Choroid plexus epithelial cell (primary cell): ENCODE measurements at regions not wholly inside any gene's neighbourhood (a gene's known extent, or its start where the extent isn't known, plus 50 kb on each side); places are given as distances from the start of the nearest gene placed in this dataset.
"Not testable (repeated sequence)": the region's sequence is repeated elsewhere in the genome, so short reads cannot be mapped to it uniquely, and the experiment has no call there.

Source experiments
- DNase-seq: peaks from one replicate; pipeline ENCODE4 v3.0.0-alpha.2; 2010; ENCODE audit warnings: low read depth
- H3K4me3 ChIP-seq: 2 replicates; pipeline ENCODE4 v1.5.1; 2011; ENCODE audit warnings: low read depth, mild to moderate bottlenecking, control low read depth, low read length, moderate library complexity
- TF ChIP-seq, protein P1 (sequence below): conservative IDR thresholded peaks from 2 replicates; pipeline ENCODE4 v1.5.1; 2011; ENCODE audit warnings: low read depth, mild to moderate bottlenecking, control low read depth, inconsistent platforms, low read length, moderate library complexity

DNA sequence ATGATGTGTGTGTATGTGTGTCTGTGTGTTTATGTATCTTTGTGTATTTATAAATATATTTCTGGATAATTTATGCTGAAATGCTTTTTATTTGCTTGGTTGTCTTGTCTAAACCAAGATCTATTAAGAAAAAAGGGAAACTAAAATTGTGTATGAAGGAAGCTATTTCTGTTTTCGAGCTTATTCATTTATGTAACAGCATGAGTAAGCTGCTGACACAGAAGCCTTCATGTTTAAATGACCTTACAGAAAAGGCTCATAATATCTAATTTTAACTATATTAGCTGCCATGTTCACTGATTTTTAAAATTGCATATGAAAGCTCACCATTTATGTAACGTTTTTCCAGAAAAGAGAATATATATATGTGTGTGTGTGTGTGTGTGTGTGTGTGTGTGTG is 392.8 kb downstream of the PTH2R start:
- no peak for DNase-seq
- H3K4me3 ChIP-seq = no peak overlapping the region
- TF ChIP-seq, protein P1, sequence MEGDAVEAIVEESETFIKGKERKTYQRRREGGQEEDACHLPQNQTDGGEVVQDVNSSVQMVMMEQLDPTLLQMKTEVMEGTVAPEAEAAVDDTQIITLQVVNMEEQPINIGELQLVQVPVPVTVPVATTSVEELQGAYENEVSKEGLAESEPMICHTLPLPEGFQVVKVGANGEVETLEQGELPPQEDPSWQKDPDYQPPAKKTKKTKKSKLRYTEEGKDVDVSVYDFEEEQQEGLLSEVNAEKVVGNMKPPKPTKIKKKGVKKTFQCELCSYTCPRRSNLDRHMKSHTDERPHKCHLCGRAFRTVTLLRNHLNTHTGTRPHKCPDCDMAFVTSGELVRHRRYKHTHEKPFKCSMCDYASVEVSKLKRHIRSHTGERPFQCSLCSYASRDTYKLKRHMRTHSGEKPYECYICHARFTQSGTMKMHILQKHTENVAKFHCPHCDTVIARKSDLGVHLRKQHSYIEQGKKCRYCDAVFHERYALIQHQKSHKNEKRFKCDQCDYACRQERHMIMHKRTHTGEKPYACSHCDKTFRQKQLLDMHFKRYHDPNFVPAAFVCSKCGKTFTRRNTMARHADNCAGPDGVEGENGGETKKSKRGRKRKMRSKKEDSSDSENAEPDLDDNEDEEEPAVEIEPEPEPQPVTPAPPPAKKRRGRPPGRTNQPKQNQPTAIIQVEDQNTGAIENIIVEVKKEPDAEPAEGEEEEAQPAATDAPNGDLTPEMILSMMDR = no peak

DNA sequence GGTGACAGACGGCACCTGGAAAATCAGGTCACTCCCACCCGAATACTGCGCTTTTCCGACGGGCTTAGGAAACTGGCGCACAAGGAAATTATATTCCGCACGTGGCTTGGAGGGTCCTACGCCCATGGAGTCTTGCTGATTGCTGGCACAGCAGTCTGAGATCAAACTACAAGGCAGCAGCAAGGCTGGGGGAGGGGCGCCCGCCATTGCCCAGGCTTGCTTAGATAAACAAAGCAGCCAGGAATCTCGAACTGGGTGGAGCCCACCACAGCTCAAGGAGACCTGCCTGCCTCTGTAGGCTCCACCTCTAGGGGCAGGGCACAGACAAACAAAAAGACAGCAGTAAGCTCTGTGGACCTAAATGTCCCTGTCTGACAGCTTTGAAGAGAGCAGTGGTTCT is 394.3 kb downstream of the PTH2R start:
- DNase-seq = not testable (repeated sequence)

DNA sequence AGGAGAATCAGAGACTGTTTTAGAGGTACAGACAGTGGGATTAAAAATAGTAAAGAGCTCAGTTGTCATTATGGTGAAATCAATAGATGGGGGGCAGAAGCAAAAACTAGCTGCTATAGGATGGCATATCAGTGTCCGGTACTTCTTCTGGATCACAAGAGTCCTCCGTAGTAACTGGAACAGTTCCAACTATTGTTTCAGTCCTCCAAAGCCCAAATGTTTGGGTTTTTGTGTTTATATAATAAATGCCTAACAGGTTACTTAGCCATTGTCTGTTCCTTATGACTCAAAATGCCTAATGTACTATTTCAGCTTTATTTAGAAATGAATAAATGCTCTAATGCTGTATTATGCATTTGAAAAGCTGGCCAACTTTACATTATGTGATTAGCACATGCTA is 401.2 kb downstream of the PTH2R start:
- TF ChIP-seq, protein P1 = no peak
- H3K4me3 ChIP-seq = no peak overlapping the region
- no peak for DNase-seq

More for the DNA sequence above, 394.3 kb downstream of the PTH2R start:
- H3K4me3 ChIP-seq = not testable (repeated sequence)

DNA sequence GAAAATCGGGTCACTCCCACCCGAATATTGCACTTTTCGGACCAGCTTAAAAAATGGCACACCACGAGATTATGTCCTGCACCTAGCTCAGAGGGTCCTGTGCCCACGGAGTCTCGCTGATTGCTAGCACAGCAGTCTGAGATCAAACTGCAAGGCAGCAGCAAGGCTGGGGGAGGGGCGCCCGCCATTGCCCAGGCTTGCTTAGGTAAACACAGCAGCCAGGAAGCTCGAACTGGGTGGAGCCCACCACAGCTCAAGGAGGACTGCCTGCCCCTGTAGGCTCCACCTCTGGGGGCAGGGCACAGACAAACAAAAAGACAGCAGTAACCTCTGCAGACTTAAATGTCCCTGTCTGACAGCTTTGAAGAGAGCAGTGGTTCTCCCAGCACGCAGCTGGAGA is 405.3 kb downstream of the PTH2R start:
- not testable (repeated sequence) for DNase-seq, H3K4me3 ChIP-seq

DNA sequence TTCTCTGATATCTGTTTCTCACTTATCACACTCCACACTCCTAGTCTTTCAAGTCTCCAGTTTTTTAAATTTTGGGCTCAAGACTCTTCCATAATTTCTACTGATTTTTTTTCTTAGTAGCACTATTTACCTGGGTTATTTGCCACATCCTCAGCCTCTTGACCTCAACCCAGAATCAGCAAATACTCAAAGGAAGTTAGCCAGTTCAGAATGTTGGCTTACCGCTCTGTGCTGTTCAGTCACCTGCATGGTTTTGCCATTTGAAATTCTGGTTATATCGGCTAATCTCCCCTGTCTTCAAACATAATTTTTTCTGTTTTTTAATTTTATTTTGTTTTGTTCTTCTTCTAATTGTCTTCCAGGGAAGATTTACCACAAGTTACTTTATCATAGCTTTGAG is 412.6 kb downstream of the PTH2R start:
- TF ChIP-seq, protein P1 = no peak
- no peak for DNase-seq
- no peak overlapping the region for H3K4me3 ChIP-seq

DNA sequence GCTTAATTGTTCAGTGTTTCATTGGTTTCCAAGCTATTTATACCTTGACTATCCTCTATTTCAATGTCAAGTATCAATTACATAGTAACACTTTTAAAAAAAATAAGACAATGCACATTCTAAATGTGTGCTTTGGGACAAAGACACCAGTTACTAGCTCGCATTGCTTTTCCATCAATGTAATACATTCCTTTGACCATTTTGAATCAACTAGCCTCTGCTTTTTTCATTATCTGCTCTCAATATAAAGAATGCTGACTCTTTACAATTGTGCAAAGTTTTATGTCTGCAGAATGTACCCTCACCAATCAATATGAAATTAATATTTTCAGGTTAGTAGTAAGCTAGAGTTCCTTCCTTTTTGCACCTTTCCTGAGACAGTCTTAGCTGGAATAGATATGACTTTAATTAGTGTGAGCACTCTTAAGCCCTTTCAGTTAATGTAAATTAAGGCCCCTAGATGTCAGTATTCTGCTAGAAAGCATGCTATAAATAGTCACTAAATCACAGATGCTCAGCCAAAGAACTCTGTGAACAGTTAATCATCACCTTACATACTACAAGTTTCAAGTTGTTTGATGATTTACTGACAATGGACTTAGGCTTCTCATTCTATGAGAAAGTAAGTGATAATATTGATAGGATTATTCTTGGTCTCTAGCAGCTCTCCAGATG is 413.6 kb downstream of the PTH2R start:
- peak; percentile 0 for DNase-seq
- TF ChIP-seq, protein P1 = no peak

DNA sequence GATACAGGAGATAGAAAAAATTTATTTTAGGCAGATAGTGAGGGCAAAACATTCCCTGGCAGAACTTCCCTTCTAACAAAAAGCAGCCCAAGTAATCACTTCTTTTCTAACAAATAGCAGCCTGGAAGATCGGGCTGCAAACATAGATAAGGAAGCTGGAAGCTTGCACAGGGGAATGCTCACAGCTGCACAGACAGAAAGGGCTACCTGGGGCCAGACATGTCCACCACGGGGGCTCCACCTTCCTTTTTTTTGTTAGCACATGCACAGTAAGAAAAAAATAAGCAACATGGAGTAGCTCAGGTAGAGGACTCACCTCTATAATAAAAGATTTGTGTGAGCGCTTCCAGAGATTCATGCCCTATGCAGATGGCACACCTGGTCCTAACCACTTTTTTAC is 420.5 kb downstream of the PTH2R start:
- DNase-seq = no peak
- TF ChIP-seq, protein P1 = no peak
- H3K4me3 ChIP-seq = no peak overlapping the region

More for the DNA sequence above, 413.6 kb downstream of the PTH2R start:
- H3K4me3 ChIP-seq = no peak overlapping the region

DNA sequence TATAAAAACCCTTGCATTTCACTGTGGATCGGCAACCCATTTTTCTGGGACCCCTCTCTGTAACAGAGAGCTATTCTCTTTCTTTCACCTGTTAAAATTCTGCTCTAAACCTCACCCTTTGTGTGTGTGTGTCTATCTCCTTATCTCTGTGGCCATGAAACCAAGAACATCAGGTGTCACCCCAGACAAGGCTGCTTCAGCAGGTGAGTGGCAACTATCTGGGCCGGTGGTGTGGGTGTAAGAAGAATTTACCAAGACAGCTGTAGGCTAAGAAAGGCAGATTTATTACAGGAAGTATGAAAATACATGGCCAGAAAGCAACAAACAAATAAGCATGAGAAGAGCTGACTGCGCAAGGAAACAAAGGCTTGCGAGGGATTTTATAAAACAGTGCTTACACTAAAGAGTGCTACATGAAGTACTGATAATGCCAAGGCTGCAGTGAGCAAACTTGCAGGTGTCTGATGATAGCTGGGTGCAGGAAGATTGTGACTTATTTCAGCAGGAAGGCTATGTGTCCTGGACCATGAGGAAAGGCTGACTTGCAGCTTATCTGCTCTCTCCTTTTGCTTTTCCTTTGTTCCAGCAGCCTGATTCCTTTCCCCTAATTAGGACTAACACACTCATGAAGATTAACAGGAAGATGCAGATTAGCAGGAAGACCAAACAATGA is 421.1 kb downstream of the PTH2R start:
- no peak for DNase-seq
- TF ChIP-seq, protein P1 = no peak
- no peak overlapping the region for H3K4me3 ChIP-seq
